ENCODE measurements at regions not wholly inside any gene's neighbourhood (a gene's known extent, or its start where the extent isn't known, plus 50 kb on each side); places are given as distances from the start of the nearest gene placed in this dataset.

DNA sequence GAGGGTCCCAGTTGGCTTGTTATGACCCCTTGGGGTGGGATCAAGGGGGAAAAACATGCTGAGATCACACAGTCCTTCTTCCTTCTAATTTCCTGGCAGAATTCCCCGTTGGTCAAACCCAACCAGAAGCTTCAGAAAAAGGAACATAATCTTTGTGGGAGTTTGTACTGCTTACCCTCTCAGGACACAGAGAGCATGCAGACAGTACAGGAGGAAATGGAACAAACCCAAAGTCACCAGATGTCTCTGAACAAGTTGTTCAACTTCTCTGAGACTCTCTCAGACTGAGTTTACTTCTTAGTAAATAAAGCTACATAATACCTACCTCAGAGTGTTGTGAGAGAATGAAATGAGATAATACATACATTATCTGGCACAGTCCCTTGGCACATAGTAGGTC is 181.1 kb upstream of the TSHZ2 start:
- no peak overlapping the region for H3K4me2 ChIP-seq (ENCODE audit: low read depth, low read length)
- no peak overlapping the region for H3K4me3 ChIP-seq (replicated peaks in 1 of 3; ENCODE audit: insufficient read depth in 1 of 3, low read depth in 2 of 3, low read length in 3 of 3)
- in situ Hi-C loops (cut with HindIII; ENCODE audit: extremely low pct_ligation_motif_present, low pct_unique_long_range_greater_than_20kb) = no loop called here
- no peaks in the 10 kb centered on the region for H3K27me3 ChIP-seq (ENCODE audit: control insufficient read depth in 1 of 2, insufficient read depth in 2 of 2, low read length in 2 of 2)
- FAIRE-seq (no peak), ATAC-seq (no peak), DNase-seq (ENCODE audit: low spot score) (no peak)
- H3K4me1 ChIP-seq (ENCODE audit: insufficient read depth, low read length) = no peaks in the 10 kb centered on the region
- no TSS peak for BruUV-seq (replicated peaks)
- no peaks in the 10 kb centered on the region for H3K79me2 ChIP-seq (ENCODE audit: insufficient read depth, low read length)
- no peak overlapping the region for H2AFZ ChIP-seq (ENCODE audit: low read length)
- WGBS (ENCODE audit: low lambda C conversion rate) = 0% methylated on average over 1 of the region's 1 CpG
- no peaks in the 10 kb centered on the region for H3K36me3 ChIP-seq (replicated peaks in 1 of 2; ENCODE audit: control insufficient read depth in 1 of 2, insufficient read depth in 2 of 2, low read length in 2 of 2)
- CTCF ChIA-PET (ENCODE audit: low intra/inter-chr PET ratio, low total read pairs) = no interaction called here
- no peak for TF ChIP-seq CBX2 (IDR thresholded peaks at IDR 0.05; ENCODE audit: low read depth, low read length)
- TF ChIP-seq CBX2 (CRISPR knock-in tag; IDR thresholded peaks at IDR 0.05; ENCODE audit: low read depth) = no peak
- TF ChIP-seq, protein P1, sequence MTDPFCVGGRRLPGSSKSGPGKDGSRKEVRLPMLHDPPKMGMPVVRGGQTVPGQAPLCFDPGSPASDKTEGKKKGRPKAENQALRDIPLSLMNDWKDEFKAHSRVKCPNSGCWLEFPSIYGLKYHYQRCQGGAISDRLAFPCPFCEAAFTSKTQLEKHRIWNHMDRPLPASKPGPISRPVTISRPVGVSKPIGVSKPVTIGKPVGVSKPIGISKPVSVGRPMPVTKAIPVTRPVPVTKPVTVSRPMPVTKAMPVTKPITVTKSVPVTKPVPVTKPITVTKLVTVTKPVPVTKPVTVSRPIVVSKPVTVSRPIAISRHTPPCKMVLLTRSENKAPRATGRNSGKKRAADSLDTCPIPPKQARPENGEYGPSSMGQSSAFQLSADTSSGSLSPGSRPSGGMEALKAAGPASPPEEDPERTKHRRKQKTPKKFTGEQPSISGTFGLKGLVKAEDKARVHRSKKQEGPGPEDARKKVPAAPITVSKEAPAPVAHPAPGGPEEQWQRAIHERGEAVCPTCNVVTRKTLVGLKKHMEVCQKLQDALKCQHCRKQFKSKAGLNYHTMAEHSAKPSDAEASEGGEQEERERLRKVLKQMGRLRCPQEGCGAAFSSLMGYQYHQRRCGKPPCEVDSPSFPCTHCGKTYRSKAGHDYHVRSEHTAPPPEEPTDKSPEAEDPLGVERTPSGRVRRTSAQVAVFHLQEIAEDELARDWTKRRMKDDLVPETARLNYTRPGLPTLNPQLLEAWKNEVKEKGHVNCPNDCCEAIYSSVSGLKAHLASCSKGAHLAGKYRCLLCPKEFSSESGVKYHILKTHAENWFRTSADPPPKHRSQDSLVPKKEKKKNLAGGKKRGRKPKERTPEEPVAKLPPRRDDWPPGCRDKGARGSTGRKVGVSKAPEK (CRISPR knock-in tag; IDR thresholded peaks at IDR 0.05; ENCODE audit: borderline replicate concordance) = no peak
- no peak for TF ChIP-seq ZFP36 (IDR thresholded peaks at IDR 0.05; ENCODE audit: borderline replicate concordance, low read depth, low read length, partially characterized antibody)
- no peak for TF ChIP-seq DBP (CRISPR knock-in tag; IDR thresholded peaks at IDR 0.05; ENCODE audit: not compliant biosample characterization)
- TF ChIP-seq SMYD3 (CRISPR knock-in tag; IDR thresholded peaks at IDR 0.05) = no peak
- TF ChIP-seq HNRNPUL1 (IDR thresholded peaks at IDR 0.05; ENCODE audit: low read depth, low read length) = no peak
- TF ChIP-seq ZC3H4 (CRISPR knock-in tag; IDR thresholded peaks at IDR 0.05; ENCODE audit: borderline replicate concordance) = no peak
- no peak for TF ChIP-seq RCOR2 (CRISPR knock-in tag; IDR thresholded peaks at IDR 0.05)
- no peak for TF ChIP-seq ZFP36L1 (CRISPR knock-in tag; IDR thresholded peaks at IDR 0.05)
- H4K20me1 ChIP-seq (ENCODE audit: insufficient read depth, low read length) = no peaks in the 10 kb centered on the region
- H3K9me3 ChIP-seq (ENCODE audit: low read length) = no peaks in the 10 kb centered on the region
- POLR2A ChIA-PET = no interaction called here
- no peak overlapping the region for H3K27ac ChIP-seq (ENCODE audit: extremely low read length, insufficient read depth, low read length)
- H3K9ac ChIP-seq (ENCODE audit: insufficient read depth, low read depth, low read length) = no peak overlapping the region
- intact Hi-C loops (cut with micrococcal nuclease; ENCODE audit: unreplicated experiment) = no loop called here
